Neural cell (in vitro differentiated cells): ENCODE measurements at regions not wholly inside any gene's neighbourhood (a gene's known extent, or its start where the extent isn't known, plus 50 kb on each side); places are given as distances from the start of the nearest gene placed in this dataset.

Source experiments
- H2AFZ ChIP-seq: fragments of 200-600, 300-800 bp; sonication (generic), shearing (Covaris generic); 2 replicates; pipeline ENCODE4 v1.6.0; 2014; ENCODE audit warnings: low read depth, mild to moderate bottlenecking, antibody characterized with exemption, low read length, moderate library complexity
- H3F3A ChIP-seq: fragments of 200-600 bp; shearing (Covaris generic); 2 replicates; pipeline ENCODE4 v1.6.1; 2016; ENCODE audit warnings: mild to moderate bottlenecking, moderate library complexity, mixed read lengths, antibody characterized with exemption, low read length; ENCODE audit not compliant: insufficient read depth, poor library complexity, severe bottlenecking
- H3K27ac ChIP-seq: fragments of 200-600, 300-800 bp; sonication (generic), shearing (Covaris generic); 2 replicates; pipeline ENCODE4 v1.5.1; 2014; ENCODE audit warnings: mild to moderate bottlenecking, low read length, moderate library complexity
- H3K27me3 ChIP-seq: fragments of 300-800, 200-600 bp; sonication (generic), shearing (Covaris generic); 2 replicates; pipeline ENCODE4 v1.6.0; 2014; ENCODE audit warnings: mild to moderate bottlenecking, low read depth, low read length, moderate library complexity; ENCODE audit not compliant: insufficient read depth
- H3K36me3 ChIP-seq: fragments of 300-800, 200-600 bp; sonication (generic), shearing (Covaris generic); 2 replicates; pipeline ENCODE4 v1.5.1; 2014; ENCODE audit warnings: mild to moderate bottlenecking, antibody characterized with exemption, low read length, moderate library complexity; ENCODE audit not compliant: insufficient read depth
- H3K4me2 ChIP-seq: fragments of 300-800, 200-600 bp; sonication (generic), shearing (Covaris generic); 2 replicates; pipeline ENCODE4 v1.6.0; 2014; ENCODE audit warnings: mild to moderate bottlenecking, low read length
- H3K4me3 ChIP-seq: fragments of 300-800, 200-600 bp; sonication (generic), shearing (Covaris generic); 2 replicates; pipeline ENCODE4 v1.5.1; 2014; ENCODE audit warnings: mild to moderate bottlenecking, low read length, moderate library complexity
- H3K79me2 ChIP-seq: fragments of 200-600 bp; shearing (Covaris generic); replicated peaks from 2 replicates; pipeline ENCODE4 v1.6.0; 2014; ENCODE audit warnings: mild to moderate bottlenecking, low read length, moderate library complexity; ENCODE audit not compliant: insufficient read depth
- H3K9ac ChIP-seq: fragments of 300-800, 200-600 bp; sonication (generic), shearing (Covaris generic); 2 replicates; pipeline ENCODE4 v1.6.1; 2016; ENCODE audit warnings: mild to moderate bottlenecking, low read length, mixed read lengths
- H3K9me2 ChIP-seq: fragments of 200-600 bp; shearing (Covaris generic); 2 replicates; pipeline ENCODE4 v1.6.1; 2016; ENCODE audit warnings: mild to moderate bottlenecking, low read length, mixed read lengths; ENCODE audit not compliant: insufficient read depth
- H3K9me3 ChIP-seq: fragments of 200-600, 300-800 bp; sonication (generic), shearing (Covaris generic); 2 replicates; pipeline ENCODE4 v1.6.1; 2016; ENCODE audit warnings: mild to moderate bottlenecking, mixed run types, low read length, moderate library complexity, mixed read lengths
- H4K20me1 ChIP-seq: fragments of 200-600 bp; shearing (Covaris generic); 2 replicates; pipeline ENCODE4 v1.6.1; 2016; ENCODE audit warnings: mild to moderate bottlenecking, mixed run types; ENCODE audit not compliant: insufficient read depth
- EP300 ChIP-seq: fragments of 450-650 bp; conservative IDR thresholded peaks from 2 replicates; pipeline ENCODE4 v1.6.1; 2014; ENCODE audit warnings: antibody characterized with exemption, mild to moderate bottlenecking, moderate library complexity; ENCODE audit not compliant: poor library complexity, severe bottlenecking
- EZH2 ChIP-seq: fragments of 200-600, 300-800 bp; shearing (Covaris generic), sonication (generic); IDR thresholded peaks from 2 replicates; pipeline ENCODE4 v1.6.1; 2014; ENCODE audit warnings: antibody characterized with exemption, low read length, borderline replicate concordance, mild to moderate bottlenecking; ENCODE audit not compliant: insufficient read depth, poor library complexity, severe bottlenecking
- MXI1 ChIP-seq: fragments of 450-650 bp; conservative IDR thresholded peaks from 2 replicates; pipeline ENCODE4 v1.6.1; 2014; ENCODE audit warnings: antibody characterized with exemption, mild to moderate bottlenecking; ENCODE audit not compliant: poor library complexity, severe bottlenecking
- POLR2AphosphoS5 ChIP-seq: IDR thresholded peaks from 2 replicates; pipeline ENCODE4 v1.6.1; 2012
- RAD21 ChIP-seq: fragments of 450-650 bp; conservative IDR thresholded peaks from 2 replicates; pipeline ENCODE4 v1.6.1; 2014; ENCODE audit warnings: antibody characterized with exemption, mild to moderate bottlenecking, moderate library complexity
- SMC3 ChIP-seq: fragments of 450-650 bp; conservative IDR thresholded peaks from 2 replicates; pipeline ENCODE4 v1.6.1; 2014; ENCODE audit warnings: antibody characterized with exemption, mild to moderate bottlenecking, moderate library complexity; ENCODE audit not compliant: poor library complexity
- TAF1 ChIP-seq: IDR thresholded peaks from 2 replicates; pipeline ENCODE4 v1.6.1; 2012; ENCODE audit warnings: low read depth
- TF ChIP-seq, protein P1 (sequence below): IDR thresholded peaks from 2 replicates; pipeline ENCODE4 v1.6.1; 2012; ENCODE audit warnings: borderline replicate concordance
- TF ChIP-seq, protein P2 (sequence below): fragments of 450-650 bp; IDR thresholded peaks from 2 replicates; pipeline ENCODE4 v1.5.1; 2014; ENCODE audit warnings: antibody characterized with exemption, mild to moderate bottlenecking, moderate library complexity; ENCODE audit not compliant: poor library complexity, severe bottlenecking

DNA sequence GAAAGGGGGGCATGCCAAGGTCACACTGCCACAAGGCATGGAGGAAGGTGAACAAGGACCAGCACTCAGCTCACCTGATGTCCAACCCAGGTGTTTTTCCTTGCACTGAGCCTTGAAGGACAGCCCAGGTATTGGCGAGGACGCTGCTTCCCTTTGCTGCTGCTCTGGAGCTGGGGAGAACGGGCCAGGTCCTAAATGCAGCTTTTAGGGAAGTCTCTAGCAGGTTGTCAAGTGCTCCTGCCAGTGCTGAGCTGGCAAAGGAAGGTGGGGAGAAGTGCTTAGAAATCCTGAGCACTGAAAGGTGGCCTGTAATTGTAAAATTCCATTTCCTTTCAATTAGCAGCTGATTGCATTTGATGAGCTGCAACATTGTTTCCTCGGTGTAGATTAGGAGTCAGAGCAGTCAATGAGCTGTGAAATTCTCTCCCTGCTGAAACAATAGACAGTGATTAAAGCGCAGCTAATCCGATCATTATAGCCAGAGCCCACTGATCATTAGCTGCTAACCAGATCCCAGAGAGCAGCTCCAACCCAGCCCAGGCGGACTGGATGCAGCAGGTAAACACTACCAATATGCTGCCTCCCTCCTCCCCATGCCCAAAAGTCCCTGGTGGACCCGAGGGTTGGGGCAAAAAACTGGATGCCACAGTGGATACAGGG is 507.6 kb downstream of the INSC start:
- H3K9ac ChIP-seq = no peak overlapping the region
- H3K27ac ChIP-seq = no peak overlapping the region
- no peaks in the 10 kb centered on the region for H3K79me2 ChIP-seq
- no peak for TF ChIP-seq SMC3
- TF ChIP-seq MXI1 = no peak
- no peak for TF ChIP-seq POLR2AphosphoS5
- TF ChIP-seq EP300 = no peak
- TF ChIP-seq, protein P1, sequence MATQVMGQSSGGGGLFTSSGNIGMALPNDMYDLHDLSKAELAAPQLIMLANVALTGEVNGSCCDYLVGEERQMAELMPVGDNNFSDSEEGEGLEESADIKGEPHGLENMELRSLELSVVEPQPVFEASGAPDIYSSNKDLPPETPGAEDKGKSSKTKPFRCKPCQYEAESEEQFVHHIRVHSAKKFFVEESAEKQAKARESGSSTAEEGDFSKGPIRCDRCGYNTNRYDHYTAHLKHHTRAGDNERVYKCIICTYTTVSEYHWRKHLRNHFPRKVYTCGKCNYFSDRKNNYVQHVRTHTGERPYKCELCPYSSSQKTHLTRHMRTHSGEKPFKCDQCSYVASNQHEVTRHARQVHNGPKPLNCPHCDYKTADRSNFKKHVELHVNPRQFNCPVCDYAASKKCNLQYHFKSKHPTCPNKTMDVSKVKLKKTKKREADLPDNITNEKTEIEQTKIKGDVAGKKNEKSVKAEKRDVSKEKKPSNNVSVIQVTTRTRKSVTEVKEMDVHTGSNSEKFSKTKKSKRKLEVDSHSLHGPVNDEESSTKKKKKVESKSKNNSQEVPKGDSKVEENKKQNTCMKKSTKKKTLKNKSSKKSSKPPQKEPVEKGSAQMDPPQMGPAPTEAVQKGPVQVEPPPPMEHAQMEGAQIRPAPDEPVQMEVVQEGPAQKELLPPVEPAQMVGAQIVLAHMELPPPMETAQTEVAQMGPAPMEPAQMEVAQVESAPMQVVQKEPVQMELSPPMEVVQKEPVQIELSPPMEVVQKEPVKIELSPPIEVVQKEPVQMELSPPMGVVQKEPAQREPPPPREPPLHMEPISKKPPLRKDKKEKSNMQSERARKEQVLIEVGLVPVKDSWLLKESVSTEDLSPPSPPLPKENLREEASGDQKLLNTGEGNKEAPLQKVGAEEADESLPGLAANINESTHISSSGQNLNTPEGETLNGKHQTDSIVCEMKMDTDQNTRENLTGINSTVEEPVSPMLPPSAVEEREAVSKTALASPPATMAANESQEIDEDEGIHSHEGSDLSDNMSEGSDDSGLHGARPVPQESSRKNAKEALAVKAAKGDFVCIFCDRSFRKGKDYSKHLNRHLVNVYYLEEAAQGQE = no peak
- TF ChIP-seq, protein P2, sequence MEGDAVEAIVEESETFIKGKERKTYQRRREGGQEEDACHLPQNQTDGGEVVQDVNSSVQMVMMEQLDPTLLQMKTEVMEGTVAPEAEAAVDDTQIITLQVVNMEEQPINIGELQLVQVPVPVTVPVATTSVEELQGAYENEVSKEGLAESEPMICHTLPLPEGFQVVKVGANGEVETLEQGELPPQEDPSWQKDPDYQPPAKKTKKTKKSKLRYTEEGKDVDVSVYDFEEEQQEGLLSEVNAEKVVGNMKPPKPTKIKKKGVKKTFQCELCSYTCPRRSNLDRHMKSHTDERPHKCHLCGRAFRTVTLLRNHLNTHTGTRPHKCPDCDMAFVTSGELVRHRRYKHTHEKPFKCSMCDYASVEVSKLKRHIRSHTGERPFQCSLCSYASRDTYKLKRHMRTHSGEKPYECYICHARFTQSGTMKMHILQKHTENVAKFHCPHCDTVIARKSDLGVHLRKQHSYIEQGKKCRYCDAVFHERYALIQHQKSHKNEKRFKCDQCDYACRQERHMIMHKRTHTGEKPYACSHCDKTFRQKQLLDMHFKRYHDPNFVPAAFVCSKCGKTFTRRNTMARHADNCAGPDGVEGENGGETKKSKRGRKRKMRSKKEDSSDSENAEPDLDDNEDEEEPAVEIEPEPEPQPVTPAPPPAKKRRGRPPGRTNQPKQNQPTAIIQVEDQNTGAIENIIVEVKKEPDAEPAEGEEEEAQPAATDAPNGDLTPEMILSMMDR = no peak
- no peak for TF ChIP-seq EZH2
- TF ChIP-seq RAD21 = no peak
- TF ChIP-seq TAF1 = no peak
- H2AFZ ChIP-seq = no peak overlapping the region
- H3K4me2 ChIP-seq = no peak overlapping the region
- H3K9me2 ChIP-seq = no peaks in the 10 kb centered on the region
- no peaks in the 10 kb centered on the region for H4K20me1 ChIP-seq
- H3K36me3 ChIP-seq = no peaks in the 10 kb centered on the region
- H3K9me3 ChIP-seq = no peaks in the 10 kb centered on the region
- no peaks in the 10 kb centered on the region for H3F3A ChIP-seq
- H3K4me3 ChIP-seq = no peak overlapping the region
- no peaks in the 10 kb centered on the region for H3K27me3 ChIP-seq

DNA sequence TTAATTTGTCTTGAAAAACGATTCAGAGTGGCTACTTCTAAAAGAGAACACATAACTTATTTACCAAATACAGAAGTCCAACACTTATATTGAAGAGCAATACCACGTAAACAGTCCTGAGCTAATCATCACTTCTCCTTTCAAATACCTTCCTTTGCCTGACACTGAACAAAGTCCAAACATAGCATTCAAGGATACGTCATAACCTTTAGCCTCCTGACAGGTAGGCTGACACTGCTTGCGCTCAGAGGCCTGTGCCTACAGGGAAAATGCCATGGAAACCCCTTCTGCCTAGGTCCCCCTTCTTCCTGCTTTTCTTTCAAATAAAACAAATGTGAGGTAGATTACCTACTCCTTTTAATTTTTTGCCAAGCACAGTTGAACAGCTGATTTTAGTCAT is 510.0 kb downstream of the INSC start:
- Histone ChIP-seq H3K36me3 (no peaks in the 10 kb centered on the region), H3K27me3 (no peaks in the 10 kb centered on the region), H3K4me2 (no peak overlapping the region), H3K9me3 (no peaks in the 10 kb centered on the region), H2AFZ (no peak overlapping the region), H3K4me3 (no peak overlapping the region), H3F3A (no peaks in the 10 kb centered on the region), H3K9me2 (no peaks in the 10 kb centered on the region), H3K79me2 (no peaks in the 10 kb centered on the region), H4K20me1 (no peaks in the 10 kb centered on the region), H3K27ac (no peak overlapping the region), H3K9ac (no peak overlapping the region)
- TF ChIP-seq, protein P1 = no peak
- TF ChIP-seq MXI1 = no peak
- TF ChIP-seq, protein P2 = no peak
- no peak for TF ChIP-seq EZH2
- no peak for TF ChIP-seq RAD21
- TF ChIP-seq SMC3 = no peak
- no peak for TF ChIP-seq EP300
- no peak for TF ChIP-seq POLR2AphosphoS5
- no peak for TF ChIP-seq TAF1
